ENCODE measurements at regions not wholly inside any gene's neighbourhood (a gene's known extent, or its start where the extent isn't known, plus 50 kb on each side); places are given as distances from the start of the nearest gene placed in this dataset.

DNA sequence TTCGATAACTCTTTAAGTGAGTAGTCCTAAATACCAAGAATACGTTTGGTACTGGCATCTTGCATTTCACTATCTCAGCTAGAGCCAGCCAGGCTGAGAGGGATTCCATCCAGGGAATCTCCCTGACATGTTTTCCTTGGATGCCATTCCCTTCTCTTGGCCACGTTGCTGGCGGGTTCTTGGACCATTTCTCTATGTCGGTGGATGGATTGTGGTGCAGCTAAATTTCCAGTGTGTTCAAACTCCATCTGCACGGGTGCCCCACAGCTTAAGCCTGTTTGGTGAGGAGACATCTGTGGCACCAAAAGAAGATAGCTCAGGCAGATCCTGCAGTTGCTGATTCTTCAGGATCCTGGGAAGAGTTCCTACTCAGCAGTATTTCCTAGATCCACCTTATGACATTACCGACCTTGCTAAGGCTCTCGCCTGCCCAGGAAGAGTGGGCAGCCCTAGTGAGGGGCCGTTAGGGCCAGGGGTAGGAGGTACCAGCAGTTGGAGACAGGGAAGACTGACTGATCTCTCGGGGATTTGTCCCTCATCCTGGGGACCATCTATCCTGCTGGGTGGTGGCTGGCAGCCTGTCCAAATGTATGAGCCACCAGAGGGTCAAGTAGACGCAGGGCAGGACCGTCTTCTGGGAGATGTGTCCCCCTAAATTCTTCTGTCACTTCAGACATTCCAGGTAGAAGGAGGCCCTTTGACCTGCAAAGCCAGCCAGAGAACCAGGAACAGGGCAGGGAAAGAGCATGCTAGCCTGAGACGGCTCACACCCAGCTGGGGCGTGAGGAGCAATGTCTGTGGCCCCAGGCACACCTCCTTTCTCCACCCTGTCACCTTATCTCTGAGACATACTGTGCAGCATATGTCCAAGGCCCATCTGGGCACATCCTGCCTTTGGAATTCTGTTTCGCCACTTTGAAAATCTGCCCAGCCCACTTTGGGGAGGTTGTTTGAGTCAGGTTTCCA, 72.6 kb upstream of the CAPRIN2 start:
- Histone ChIP-seq H3K9me3 (no peaks in the 10 kb centered on the region), H3K27me3 (peaks cover 0 to 5% of the 10 kb centered on the region in 2 donors), H3K27ac (no peak overlapping the region), H3K36me3 (no peaks in the 10 kb centered on the region), H3K4me1 (peaks cover 0 to 9% (median 6%) of the 10 kb centered on the region in 4 donors), H3K4me3 (no peak overlapping the region)
- TF ChIP-seq, protein P1, sequence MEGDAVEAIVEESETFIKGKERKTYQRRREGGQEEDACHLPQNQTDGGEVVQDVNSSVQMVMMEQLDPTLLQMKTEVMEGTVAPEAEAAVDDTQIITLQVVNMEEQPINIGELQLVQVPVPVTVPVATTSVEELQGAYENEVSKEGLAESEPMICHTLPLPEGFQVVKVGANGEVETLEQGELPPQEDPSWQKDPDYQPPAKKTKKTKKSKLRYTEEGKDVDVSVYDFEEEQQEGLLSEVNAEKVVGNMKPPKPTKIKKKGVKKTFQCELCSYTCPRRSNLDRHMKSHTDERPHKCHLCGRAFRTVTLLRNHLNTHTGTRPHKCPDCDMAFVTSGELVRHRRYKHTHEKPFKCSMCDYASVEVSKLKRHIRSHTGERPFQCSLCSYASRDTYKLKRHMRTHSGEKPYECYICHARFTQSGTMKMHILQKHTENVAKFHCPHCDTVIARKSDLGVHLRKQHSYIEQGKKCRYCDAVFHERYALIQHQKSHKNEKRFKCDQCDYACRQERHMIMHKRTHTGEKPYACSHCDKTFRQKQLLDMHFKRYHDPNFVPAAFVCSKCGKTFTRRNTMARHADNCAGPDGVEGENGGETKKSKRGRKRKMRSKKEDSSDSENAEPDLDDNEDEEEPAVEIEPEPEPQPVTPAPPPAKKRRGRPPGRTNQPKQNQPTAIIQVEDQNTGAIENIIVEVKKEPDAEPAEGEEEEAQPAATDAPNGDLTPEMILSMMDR (IDR thresholded peaks at IDR 0.05), result no peak
- no peak for DNase-seq
- intact Hi-C loops (cut with DNase I; ENCODE audit: low total_unique reads), result no loop called here

DNA sequence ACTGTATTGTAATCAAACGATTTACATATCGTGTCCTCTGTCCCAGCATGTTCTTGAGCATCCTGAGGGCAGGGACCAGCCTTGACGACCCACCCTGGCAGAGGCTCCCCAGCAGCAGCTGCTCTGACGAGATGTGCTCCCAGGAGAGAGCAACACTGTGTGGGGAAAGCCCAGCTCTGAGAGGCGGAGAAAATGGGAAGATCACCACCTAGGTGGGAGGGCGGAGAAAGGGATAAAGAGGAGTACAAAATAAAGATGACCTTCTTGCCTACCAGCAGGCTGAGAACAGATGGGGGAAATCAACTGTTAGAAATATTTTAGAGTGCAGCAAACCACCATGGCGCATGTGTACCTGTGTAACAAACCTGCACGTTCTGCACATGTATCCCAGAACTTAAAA, 71.5 kb upstream of the CAPRIN2 start:
- H3K4me3 ChIP-seq, result no peak overlapping the region
- H3K27ac ChIP-seq, result no peak overlapping the region
- intact Hi-C loops (cut with DNase I; ENCODE audit: low total_unique reads), result no loop called here
- H3K4me1 ChIP-seq, result peaks cover 0 to 10% (median 6%) of the 10 kb centered on the region in 4 donors
- peaks cover 0 to 1% of the 10 kb centered on the region in 2 donors for H3K27me3 ChIP-seq
- TF ChIP-seq, protein P1 (IDR thresholded peaks at IDR 0.05), result no peak
- DNase-seq, result no peak
- no peaks in the 10 kb centered on the region for H3K9me3 ChIP-seq
- no peaks in the 10 kb centered on the region for H3K36me3 ChIP-seq

DNA sequence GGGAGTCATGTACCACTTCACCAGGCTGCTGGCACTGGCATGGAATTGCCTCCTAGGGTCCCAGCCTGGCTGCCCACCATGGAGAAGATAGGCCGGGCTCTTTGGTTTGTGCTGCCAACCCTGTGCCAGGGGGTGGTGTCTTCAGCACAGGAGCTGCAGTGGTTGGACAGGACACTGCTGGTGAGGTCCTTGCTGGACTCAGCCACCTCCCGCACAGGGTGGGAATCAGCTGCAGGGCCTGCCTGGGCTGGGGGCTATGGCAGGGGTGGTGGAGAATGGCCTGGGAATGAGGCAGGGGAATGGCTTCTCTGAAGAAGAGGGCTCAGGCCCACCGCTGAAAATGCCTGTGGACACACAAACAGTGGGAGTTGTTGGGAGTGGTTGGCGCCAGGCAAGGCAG, 70.6 kb upstream of the CAPRIN2 start:
- Histone ChIP-seq H3K9me3 (no peaks in the 10 kb centered on the region), H3K27me3 (no peaks in the 10 kb centered on the region), H3K4me3 (no peak overlapping the region), H3K27ac (no peak overlapping the region), H3K36me3 (no peaks in the 10 kb centered on the region), H3K4me1 (peaks cover 0 to 10% (median 6%) of the 10 kb centered on the region in 4 donors)
- intact Hi-C loops (cut with DNase I; ENCODE audit: low total_unique reads), result no loop called here
- TF ChIP-seq, protein P1 (IDR thresholded peaks at IDR 0.05), result no peak
- DNase-seq, result no peak

DNA sequence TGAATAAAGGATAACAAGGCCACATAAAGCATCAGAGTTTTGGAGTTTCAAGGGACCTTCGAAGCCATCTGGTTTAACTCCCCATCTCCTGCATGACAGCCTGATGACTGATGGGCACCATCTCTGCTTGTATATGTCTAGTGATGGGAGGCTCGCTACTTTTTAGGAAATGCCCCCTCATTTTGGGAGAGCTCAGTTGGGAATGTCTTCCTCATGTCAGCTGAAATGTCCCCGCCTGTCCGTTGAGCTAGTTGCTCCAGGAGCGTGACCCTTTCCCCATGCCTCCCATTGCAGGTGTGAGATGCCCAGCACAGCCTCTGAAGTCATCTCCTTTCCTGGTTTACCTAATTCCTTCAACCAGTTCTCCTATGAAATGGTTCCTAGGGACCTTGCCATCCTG, 69.6 kb upstream of the CAPRIN2 start:
- no peak for DNase-seq
- H3K4me3 ChIP-seq, result no peak overlapping the region

DNA sequence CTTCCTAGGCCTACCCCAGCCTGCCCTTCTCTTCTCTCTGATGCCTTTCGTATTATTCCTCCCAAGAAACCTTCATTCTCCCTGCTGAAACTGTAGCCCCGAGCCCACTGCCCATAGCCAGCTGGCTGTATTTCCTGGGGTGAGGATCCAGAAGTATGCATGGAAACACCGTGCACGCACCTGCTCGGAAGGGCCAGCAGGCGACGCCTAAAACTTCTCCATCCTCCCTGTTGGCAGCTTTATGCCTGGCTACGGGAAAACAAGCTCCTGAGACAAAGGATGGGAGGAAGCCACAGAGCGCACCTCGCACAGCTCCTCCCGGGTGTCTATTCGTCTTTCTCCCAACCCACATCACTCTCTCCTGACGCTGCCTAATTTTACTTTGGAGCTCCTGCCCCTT, 69.0 kb upstream of the CAPRIN2 start:
- H3K27me3 ChIP-seq, result peaks cover 0 to 3% of the 10 kb centered on the region in 2 donors
- H3K27ac ChIP-seq, result no peak overlapping the region
- H3K36me3 ChIP-seq, result no peaks in the 10 kb centered on the region
- DNase-seq, result no peak
- TF ChIP-seq, protein P1 (IDR thresholded peaks at IDR 0.05), result no peak
- H3K4me1 ChIP-seq, result peaks cover 0 to 10% (median 6%) of the 10 kb centered on the region in 4 donors
- no peak overlapping the region for H3K4me3 ChIP-seq
- no peaks in the 10 kb centered on the region for H3K9me3 ChIP-seq
- intact Hi-C loops (cut with DNase I; ENCODE audit: low total_unique reads), result no loop called here

More for the DNA sequence above, 69.6 kb upstream of the CAPRIN2 start:
- H3K4me1 ChIP-seq, result peaks cover 0 to 10% (median 6%) of the 10 kb centered on the region in 4 donors
- no peaks in the 10 kb centered on the region for H3K36me3 ChIP-seq
- H3K27ac ChIP-seq, result no peak overlapping the region
- intact Hi-C loops (cut with DNase I; ENCODE audit: low total_unique reads), result no loop called here
- H3K27me3 ChIP-seq, result no peaks in the 10 kb centered on the region
- TF ChIP-seq, protein P1 (IDR thresholded peaks at IDR 0.05), result no peak
- H3K9me3 ChIP-seq, result no peaks in the 10 kb centered on the region

All from tibial artery (tissue), 4 donors.